Glomerular visceral epithelial cell (primary cell): ENCODE measurements at regions not wholly inside any gene's neighbourhood (a gene's known extent, or its start where the extent isn't known, plus 50 kb on each side); places are given as distances from the start of the nearest gene placed in this dataset.
A peak's percentile ranks its signal among the peaks of the same experiment; 100 is the strongest.

Experiments used
- DNase-seq: peaks from one replicate; pipeline ENCODE4 v3.0.0-alpha.2; 2016; ENCODE audit errors: extremely low spot score

- peak; percentile 29 for DNase-seq
Measured at GRCh38 chr14:51546603-51547258, 105.0 kb upstream of the FRMD6 start.

DNA sequence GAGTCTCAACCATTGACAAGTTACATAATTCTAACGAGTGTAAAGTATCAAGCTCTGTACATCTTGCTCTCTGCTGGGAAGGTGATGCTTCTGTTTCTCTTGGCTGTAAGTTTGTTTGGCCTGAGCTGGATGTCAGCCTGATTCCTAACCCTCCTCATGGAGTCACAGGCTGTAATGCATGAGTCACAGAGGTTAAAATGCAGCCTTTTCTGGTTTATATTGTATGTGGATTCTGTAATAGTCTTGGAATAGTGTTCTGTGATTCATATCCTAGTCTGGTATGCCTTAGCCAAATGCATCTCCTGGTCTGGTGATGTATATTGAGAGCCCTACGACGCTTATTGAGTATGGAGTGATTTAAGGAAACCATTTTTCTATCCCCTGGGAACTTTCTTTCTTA is 104.5 kb upstream of the FRMD6 start:
- peak; percentile 96 for DNase-seq

DNA sequence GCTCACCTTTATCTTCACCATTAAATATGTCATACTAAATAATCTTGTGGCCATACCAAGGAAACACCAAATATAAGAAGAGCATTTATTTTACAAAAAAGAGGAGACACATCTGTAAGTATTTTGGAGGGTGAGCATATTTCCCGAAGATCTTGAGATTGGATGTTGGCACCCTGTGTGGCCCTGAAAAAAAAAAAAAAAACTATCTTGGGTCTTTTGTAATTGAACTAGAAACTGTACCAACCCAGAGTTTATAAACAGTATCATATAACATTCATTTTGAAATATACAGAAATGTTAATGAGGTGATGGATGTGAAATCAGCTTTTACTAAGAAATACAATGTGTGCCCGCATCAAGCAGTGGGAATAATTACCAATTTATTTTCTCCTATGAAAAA is 104.0 kb upstream of the FRMD6 start:
- DNase-seq: no peak

DNA sequence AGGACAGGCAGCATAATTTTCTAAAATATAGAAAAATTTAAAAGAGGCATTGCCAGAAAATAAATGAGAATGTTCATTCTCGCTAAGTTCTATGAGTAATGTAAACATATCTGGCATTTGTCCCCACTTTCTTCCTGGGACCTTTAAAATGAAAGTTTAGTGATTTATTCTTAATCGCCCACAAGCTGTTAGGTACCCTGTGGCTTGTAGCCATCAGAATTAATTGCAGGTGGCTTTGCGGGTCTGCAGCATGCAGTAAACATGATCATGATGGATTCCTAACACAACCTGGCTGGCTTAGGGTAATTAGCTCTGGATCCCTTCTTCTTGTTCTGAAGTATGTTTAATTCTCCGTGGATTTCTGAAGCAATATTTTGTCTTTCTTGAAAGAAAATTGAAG is 103.5 kb upstream of the FRMD6 start:
- DNase-seq: no peak

DNA sequence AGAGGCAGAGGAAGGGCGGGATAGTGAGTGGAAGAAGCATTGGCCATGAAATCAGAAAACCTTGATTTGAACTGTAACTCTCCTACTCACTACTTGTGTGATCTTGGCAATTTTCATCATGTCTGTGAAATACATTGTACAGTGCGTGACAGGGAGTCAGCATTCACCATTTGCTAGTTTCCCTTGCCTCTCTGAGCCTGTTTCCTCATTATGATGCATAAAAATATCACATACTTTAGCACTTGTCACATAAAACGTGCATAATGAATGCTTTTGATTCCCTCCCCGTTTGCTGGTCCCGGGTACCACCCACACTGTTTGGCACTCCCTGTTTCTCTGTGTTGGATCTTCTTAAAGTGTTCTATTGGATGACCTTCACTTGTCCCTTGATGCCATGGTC is 101.1 kb upstream of the FRMD6 start:
- no peak for DNase-seq

DNA sequence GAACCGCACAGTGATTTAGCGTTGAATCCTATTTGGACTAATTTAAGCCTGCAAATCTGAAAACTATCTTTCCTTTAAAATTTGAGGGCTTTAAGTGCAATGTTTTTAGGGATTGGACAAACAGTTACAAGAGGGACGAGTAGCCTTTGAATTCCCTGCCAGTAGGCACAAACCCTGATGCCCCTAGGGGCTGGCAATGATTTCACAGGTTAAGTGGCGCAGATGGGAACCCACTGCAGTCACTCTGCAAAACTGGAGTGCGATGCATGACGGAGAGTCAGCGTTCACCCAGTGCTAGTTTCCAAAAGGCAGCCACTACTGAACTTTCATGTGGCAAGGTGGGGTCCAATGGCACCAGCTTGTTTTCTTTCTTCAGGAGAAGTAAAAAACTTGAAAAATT is 99.4 kb upstream of the FRMD6 start:
- DNase-seq: no peak

DNA sequence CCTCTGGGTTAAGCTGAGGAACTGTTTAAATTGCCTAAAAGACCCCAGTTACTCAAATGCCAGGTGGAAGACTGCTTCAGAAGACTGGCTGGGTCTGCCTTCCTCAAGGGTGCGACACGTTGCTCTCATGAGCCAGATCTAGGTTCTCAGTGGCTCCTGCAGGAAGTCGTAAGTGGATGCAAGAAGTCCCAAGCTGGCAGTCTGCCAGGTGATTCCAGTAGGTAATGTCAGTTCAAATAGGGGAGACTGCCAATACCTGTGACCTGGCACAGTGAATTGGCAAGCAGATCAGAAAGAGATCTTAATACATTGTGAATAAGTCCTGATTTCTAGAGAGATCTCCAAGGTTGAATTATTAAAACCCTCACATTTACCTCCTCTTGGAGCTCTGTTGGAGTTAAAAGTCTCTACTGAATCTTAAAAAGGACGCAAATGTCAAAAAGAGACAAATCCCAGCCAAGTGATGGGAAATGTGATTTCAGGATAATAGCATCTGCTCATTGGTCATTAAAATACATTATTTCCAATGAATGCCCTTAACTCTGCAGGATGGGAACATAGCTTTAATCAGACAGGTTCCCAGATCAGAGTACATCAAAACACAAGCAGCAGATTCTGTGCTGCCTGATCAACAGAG is 98.8 kb upstream of the FRMD6 start:
- DNase-seq: peak; percentile 56

DNA sequence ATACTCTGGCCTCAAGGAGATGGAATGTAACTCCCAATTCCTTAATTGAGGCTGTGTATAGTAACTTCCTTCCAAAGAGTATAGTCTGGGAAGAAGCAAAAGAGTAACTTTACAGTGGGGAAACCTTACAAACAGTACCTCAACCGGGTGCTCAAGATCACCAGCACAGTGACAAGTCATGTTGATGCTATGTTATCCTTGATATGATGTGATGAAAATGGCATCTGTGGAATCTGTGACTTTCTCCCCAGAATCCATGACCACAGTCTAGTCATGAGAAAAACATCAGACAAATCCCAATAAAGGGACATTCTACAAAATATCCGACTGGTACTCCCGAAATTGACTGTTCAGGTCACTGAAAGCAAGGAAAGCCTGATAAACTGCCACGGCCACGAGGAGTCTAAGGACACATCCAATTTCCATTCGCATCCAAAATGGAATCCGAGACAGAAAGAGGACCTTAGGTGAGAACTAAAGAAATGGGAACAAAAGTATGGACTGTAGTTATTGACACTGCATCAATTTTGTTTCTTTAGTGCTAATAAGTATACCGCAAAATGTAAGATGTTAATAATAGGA is 97.3 kb upstream of the FRMD6 start:
- DNase-seq: peak; percentile 96

GRCh38 chr14:51554953-51555352 is 96.8 kb upstream of the FRMD6 start:
- peak; percentile 70 for DNase-seq

DNA sequence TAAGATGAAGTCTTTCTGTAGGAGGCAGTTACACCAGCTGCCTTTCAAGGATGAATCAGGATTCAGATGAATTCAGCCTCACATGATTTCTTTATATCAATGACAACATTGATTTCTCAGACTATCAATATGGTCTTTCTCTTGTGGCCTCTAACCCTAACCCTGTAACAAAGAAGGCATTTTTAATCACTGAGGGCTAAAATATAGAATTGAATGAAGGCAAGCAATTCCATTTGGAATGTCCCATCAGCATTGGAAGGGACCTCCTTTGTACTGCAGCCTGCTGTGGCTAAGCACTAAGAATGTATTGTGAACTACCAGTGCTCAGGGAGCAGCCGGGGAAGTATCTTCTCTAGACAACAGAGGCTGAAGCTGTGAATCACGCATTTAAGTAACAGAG is 90.6 kb upstream of the FRMD6 start:
- no peak for DNase-seq

- peak; percentile 68 for DNase-seq
Measured at GRCh38 chr14:51562816-51563215, 88.9 kb upstream of the FRMD6 start.

DNA sequence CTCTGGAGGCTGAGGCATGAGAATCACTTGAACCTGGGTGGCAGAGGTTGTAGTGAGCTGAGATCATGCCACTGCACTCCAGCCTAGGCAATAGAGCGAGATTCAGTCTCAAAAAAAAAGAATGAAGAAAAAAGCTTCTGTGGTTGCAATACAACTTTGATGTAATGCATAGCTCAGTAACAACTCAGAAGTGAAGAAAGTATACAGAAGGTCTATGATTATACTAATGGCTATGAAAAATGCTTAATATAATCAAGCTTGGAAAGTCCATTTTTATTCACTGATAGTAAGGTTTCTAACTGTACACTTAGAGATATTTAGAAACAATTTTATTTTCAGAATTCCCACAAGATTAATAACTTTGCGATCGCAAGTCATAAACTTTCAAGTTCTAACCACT is 88.2 kb upstream of the FRMD6 start:
- no peak for DNase-seq

DNA sequence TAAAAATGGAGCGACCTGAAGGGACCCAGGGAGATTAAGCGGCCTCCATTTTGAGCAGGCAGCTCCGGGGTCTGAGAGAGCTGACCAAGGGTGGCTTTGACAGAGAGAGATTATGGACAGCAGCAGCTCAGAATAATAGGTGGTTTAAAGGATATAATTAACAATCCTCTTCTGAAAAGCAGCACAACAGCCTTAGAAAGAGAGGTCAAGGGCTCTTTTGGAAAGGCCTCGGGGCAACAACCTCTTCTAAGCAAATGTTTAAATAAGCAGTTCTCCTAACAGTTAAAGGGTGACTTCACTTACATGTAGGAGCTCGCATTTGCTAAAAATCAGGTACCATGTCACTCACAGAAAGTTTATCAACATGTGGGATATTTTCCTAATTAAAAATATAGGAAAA is 87.2 kb upstream of the FRMD6 start:
- no peak for DNase-seq

DNA sequence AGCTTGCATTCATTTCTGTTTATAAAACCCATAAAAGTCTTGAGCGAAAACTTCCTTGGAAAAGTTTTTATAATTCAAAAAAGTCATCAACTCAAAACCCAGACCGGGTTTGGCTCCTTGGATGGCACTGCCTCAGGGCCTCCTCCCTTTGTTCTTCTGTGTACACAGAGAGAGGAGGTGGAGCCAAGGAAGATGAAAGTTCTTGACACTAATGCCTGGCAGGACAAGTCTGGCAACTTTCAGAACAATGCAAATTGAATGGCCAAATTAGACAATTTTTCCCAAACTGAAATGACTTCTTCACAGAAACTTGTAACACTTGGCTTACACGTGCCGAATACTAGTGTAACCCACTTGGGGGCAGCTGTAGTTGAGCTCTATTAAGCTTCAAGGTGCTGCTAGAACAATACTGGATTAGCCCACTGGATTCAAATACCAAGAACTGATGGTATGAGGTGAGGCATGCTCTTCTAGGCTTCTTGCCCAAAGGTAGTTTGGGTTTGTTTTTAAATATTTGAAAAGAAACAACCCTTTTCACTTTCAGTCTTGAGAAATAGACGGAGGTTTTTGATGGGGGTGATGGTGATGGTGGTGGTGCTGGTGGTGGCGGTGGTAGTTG is 86.6 kb upstream of the FRMD6 start:
- no peak for DNase-seq

GRCh38 chr14:51566831-51567582 is 84.7 kb upstream of the FRMD6 start:
- DNase-seq: no peak

DNA sequence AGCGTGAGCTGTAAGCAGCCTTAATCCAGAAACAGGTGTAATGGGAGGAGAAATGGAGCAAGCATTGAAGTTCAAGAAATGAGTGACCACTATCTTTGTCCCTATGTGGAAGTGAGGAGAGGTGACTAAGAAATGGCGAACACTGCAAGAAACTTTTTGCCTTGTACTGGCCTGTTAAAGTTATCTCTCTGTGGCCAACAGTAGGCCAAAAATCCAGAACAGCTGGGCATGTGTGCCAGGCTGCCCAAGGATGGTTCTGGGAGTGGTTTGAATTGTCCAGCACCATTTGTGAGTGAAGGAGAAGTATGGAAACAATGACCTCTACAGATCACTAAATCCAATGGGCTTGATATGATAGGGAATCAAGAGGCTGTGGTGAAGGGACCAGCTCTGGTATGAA is 83.3 kb upstream of the FRMD6 start:
- DNase-seq: no peak

GRCh38 chr14:51573607-51574006 is 78.1 kb upstream of the FRMD6 start:
- DNase-seq: no peak

- DNase-seq: no peak
Measured at GRCh38 chr14:51574009-51574408, 77.7 kb upstream of the FRMD6 start.

GRCh38 chr14:51575349-51576116 is 76.2 kb upstream of the FRMD6 start:
- no peak for DNase-seq

DNA sequence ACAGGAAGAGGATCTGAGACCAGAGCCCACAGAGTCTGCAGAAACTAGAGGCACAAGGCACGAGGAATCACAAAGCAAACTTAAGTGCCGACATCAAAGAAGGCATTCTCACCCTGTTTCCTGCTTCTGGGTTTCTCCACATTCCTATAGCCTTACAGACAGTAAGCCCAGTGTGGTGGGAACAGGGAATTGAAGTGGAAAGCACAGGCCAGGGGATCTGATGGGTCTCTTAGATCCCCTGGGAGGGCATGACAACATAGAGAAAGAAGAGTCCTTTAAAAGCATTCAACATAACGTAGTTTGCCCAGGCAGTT is 75.6 kb upstream of the FRMD6 start:
- DNase-seq: no peak

DNA sequence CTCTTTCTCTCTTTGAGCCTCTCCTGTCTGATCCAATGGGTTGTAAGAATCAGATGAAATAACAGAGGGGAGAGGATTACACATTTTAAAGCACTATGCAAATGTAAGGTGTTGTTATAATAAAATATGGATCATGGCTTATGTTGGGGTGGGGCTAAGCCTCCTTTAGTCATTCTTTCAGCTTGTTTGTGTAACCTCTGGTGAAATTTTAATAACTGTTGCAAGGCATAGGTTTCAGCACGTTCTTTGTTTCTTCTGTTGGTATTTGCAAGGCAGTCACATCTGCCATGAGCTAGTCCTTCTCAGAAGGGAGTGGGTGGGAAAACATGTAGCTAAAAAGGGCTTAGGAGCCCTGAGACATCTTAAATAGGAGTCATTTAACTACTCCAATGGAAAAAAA is 74.8 kb upstream of the FRMD6 start:
- no peak for DNase-seq

DNA sequence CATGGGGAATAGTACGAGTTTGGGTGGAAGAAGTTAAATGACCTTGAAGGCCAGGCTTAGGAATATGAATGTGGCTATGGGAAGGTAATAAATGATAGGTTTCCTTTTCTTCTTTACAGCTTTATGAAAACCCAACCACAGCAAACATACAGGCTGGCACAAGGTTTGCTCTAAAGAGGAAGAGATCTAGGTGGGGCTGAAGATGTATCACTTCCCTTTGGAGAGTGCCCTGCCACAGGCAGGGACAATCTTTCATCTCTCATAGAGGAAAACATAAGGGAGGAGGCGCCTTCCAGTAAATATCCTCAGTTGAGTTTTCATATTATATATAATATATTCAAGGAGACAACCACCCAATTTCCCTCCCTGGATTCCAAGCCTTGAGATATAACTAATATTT is 72.9 kb upstream of the FRMD6 start:
- no peak for DNase-seq
